NCI-H2227 treated with DMSO at 0.1 percent for 48 hours (cell line): ENCODE measurements at regions not wholly inside any gene's neighbourhood (a gene's known extent, or its start where the extent isn't known, plus 50 kb on each side); places are given as distances from the start of the nearest gene placed in this dataset.

Source experiments
- DNase-seq: peaks from one replicate; lab custom pipeline; 2025; lab: John Stamatoyannopoulos, UW

DNA sequence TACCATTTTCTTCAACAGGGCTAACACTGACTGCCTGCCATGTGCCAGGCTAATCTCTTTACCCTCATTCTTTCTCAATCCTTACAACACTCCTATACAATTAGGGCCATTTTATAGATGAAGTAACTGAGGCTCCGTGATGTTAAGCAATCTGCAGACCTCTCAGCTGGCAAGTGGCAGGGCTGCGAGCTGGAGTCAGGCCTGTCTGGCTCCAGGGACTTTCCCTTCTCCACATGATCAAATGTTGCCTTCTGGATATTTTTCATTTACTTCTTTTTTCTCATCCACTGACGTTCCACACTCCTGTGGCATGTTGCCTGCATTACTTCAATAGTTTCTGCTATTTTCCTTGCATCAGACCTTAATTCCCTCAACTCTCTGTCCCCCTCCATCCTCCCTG lies 55.2 kb upstream of the TAGAP start:
- DNase-seq = no peak

DNA sequence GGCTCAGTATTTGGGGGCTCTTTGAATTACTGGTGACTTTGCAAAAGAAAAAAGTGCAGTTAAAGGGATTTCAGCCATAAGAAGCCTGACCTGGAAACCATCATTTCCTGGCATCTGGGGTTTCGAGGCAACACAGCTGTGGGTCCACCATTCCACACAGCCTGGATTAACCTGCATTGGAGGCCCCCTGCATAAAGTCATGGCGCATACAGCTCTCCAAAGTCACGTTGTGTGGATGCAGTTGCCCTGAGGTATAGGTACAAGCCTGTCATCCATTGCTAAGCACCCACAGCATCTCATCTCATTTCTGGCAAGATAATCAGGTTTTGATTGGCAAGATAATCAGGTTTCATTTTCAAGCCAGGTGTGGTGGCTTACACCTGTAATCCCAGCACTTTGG lies 54.5 kb upstream of the TAGAP start:
- no peak for DNase-seq

DNA sequence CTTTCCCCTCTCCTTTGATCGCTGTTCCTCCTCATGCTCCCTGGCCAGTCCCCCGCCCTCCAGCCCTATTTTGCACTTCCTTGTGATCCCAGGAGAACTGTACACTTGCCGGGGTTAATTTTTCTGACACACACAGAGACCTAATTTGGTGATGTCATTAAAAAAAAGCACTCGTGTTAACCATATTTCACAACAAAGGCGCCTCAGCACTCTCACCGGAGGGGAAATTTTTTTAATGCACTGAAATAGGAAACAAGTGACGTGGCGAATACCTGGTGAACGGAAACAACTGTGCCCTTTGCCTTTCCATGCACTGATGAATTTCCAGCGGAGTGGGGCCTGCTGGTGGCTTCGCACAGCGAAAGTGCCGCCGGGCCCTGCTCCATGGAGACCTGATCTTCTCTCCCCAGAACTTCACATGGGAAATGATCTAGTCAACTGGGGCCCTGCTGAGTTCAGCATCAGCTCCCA lies 53.9 kb upstream of the TAGAP start:
- no peak for DNase-seq

DNA sequence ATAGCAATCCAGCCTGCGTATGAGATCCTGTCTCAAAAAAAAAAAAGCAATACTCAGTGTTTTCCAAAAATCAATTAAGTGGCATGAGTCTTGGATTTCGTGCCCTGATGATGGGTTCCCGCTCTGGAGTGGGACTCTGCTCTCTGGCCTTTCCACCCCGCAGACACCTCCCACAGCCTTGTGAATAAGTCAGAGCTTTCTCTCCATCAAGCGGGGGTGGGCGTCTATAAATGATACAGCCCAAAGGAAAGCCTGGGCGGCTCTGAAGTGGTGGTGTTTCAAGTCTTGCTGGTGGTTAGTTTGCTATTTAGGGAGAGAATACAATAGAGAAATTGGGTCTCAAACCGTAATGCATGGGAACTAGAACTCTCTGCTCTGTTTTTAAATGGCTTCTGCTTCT lies 52.5 kb upstream of the TAGAP start:
- DNase-seq = no peak

DNA sequence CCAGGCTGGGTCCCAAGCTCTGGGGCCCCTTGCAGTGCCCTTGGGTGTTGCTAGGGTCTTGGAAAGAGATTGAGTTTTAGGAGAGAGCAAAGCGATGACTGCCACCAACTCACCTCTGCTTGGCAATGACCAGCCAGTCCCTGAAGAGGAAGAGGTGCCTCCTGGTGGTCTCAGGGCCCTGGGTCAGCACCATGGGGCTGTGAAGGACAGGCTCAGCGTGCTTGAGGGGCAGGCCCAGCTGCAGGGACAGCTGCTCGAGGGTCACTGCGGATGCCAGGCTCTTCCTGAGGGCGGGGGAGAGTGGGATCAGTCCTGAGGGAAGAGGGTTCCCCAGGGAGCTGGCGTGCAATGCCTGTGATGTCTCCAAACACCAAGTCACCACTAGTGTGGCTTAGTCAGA lies 50.8 kb upstream of the TAGAP start:
- no peak for DNase-seq

DNA sequence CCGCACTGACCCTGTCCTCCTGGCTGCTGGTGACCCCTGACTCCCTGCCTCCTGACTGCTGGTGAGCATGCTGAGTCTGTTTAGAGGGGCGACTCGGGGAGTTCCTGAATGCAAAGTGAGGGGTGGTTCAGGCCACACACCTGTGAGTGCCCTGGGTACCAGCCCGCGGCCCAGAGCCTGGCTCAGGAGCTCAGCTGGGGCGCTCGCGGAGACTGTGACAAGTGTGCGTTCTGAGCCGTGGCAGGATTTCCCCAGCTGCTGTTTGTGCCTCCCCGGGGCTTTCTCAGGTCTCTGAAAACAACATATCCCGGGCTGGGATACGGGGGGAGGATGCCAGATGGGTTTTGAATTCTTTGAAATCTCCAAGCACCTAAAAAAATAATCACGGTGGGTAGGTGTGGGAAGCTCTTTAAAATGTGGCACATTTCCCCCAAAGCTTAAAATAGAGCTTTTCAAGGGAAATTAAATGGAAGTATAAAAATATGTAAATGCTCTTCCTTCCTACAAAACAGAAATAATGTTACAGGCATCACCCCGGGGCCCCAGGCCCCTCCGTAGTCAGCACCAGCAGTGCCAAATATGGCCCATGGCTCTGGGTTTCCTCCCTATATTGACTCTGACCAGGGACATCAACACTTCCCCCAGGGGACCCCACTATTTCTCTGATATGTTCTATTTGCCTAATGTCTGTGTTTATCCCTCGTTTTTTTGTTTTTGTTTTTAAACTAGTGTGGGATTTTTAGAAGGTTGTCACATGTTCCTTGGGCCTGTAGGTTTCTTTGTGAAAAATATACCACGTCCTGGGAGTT lies 49.9 kb upstream of the TAGAP start:
- no peak for DNase-seq
